ENCODE measurements at regions not wholly inside any gene's neighbourhood (a gene's known extent, or its start where the extent isn't known, plus 50 kb on each side); places are given as distances from the start of the nearest gene placed in this dataset.
A peak's percentile ranks its signal among the peaks of the same experiment; 100 is the strongest.

DNA sequence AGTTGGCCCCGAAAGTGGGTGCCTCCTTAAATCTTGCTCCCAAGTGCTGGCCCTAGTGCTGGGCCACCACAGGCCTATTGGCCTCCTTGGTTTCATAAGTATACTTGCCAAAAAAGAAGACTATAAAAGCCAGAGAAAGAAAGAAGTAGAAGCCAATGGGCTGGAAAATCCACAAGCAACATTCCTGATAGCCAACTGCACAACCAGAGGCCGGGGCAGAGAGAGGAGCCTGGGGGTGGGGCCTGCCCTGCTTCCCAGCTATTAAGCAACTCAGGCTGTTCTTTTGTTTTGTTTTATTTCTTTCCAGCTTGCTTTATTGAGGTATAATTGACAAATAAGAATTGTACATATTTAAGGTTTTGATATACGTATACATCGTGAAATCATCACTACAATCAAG is 177.2 kb upstream of the NTF3 start:
- no peaks in the 10 kb centered on the region for H3K36me3 ChIP-seq
- intact Hi-C loops (cut with DNase I), result no loop called here
- H3K27me3 ChIP-seq, result no peaks in the 10 kb centered on the region
- H3K27ac ChIP-seq, result no peak overlapping the region
- DNase-seq (ENCODE audit: extremely low spot score in 2 of 2), result no peak
- H3K9me3 ChIP-seq, result no peaks in the 10 kb centered on the region
- H3K4me3 ChIP-seq, result no peak overlapping the region
- no peak for TF ChIP-seq POLR2A (IDR thresholded peaks at IDR 0.05)
- TF ChIP-seq, protein P1, sequence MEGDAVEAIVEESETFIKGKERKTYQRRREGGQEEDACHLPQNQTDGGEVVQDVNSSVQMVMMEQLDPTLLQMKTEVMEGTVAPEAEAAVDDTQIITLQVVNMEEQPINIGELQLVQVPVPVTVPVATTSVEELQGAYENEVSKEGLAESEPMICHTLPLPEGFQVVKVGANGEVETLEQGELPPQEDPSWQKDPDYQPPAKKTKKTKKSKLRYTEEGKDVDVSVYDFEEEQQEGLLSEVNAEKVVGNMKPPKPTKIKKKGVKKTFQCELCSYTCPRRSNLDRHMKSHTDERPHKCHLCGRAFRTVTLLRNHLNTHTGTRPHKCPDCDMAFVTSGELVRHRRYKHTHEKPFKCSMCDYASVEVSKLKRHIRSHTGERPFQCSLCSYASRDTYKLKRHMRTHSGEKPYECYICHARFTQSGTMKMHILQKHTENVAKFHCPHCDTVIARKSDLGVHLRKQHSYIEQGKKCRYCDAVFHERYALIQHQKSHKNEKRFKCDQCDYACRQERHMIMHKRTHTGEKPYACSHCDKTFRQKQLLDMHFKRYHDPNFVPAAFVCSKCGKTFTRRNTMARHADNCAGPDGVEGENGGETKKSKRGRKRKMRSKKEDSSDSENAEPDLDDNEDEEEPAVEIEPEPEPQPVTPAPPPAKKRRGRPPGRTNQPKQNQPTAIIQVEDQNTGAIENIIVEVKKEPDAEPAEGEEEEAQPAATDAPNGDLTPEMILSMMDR (IDR thresholded peaks at IDR 0.05), result no peak
- TF ChIP-seq POLR2AphosphoS5 (IDR thresholded peaks at IDR 0.05; ENCODE audit: insufficient read depth in 1 of 2, low read depth in 1 of 2), result no peak
- H3K4me1 ChIP-seq, result peaks cover 22% of the 10 kb centered on the region

DNA sequence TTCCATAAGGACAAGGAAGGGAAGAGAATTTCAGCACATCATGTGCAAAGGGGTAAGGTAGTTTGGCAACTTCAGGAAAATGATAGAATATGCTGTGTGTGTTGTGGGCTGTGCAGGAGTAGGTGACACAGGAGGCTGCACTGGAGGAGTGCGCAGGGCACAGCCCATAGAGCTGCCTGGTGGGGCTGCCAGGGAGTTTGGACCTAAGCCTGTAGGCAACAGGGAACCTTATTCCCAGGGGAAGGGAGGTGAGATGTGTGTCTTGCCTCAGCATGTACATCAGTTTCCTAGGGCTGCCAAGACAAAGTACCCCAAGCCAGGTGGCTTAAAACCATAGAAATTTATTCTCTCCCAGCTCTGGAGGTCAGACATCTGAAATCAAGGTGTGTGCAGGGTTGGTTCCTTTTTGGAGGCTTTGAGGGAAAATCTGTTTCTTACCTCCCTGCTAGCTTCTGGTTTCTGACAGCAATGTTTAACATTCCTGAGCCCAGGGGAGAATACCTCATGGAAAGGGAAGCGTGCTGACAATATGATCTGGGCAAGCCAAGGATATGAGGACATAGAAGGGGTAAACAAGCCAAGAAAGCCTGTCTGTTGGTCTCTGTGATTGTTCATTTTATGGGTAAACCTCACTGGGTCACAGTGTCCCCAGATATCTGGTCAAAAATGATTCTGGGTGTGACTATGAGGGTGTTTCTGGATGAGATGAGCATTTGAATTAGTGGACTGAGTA is 174.0 kb upstream of the NTF3 start:
- peak overlapping the region; percentile 45 for H3K27ac ChIP-seq
- intact Hi-C loops (cut with DNase I), result no loop called here
- peaks cover 38% of the 10 kb centered on the region for H3K4me1 ChIP-seq
- no peaks in the 10 kb centered on the region for H3K9me3 ChIP-seq
- DNase-seq (ENCODE audit: extremely low spot score in 2 of 2), result no peak
- H3K4me3 ChIP-seq, result no peak overlapping the region
- TF ChIP-seq POLR2AphosphoS5 (IDR thresholded peaks at IDR 0.05; ENCODE audit: insufficient read depth in 1 of 2, low read depth in 1 of 2) (no peak), POLR2A (IDR thresholded peaks at IDR 0.05) (no peak)
- TF ChIP-seq, protein P1 (IDR thresholded peaks at IDR 0.05), result no peak
- H3K27me3 ChIP-seq, result no peaks in the 10 kb centered on the region
- H3K36me3 ChIP-seq, result no peaks in the 10 kb centered on the region

DNA sequence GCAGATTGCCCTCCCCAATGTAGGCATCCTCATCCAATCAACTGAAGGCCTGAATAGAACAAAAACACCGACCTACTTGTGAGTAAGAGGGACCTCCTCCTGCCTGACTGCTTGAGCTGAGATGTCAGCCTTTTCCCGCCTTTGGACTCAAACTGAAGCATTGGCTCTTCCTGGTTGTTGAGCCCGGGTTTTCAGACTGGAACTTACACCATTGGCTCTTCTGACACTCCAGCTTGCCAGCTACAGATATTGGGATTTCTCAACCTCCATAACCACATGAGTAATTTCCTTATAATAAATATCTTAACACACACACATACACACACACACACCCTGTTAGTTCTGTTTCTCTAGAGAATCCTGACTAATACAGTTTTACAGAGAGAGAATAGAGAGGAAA is 173.4 kb upstream of the NTF3 start:
- H3K4me3 ChIP-seq, result no peak overlapping the region
- TF ChIP-seq POLR2A (IDR thresholded peaks at IDR 0.05), result no peak
- TF ChIP-seq POLR2AphosphoS5 (IDR thresholded peaks at IDR 0.05; ENCODE audit: insufficient read depth in 1 of 2, low read depth in 1 of 2), result peak in 1 of 2 donors; percentile 66
- H3K36me3 ChIP-seq, result no peaks in the 10 kb centered on the region
- H3K9me3 ChIP-seq, result no peaks in the 10 kb centered on the region
- H3K4me1 ChIP-seq, result peaks cover 44% of the 10 kb centered on the region
- intact Hi-C loops (cut with DNase I), result no loop called here
- H3K27ac ChIP-seq, result peak overlapping the region; percentile 45
- peak in 1 of 2 donors; percentile 94 for DNase-seq (ENCODE audit: extremely low spot score in 2 of 2)
- no peaks in the 10 kb centered on the region for H3K27me3 ChIP-seq

DNA sequence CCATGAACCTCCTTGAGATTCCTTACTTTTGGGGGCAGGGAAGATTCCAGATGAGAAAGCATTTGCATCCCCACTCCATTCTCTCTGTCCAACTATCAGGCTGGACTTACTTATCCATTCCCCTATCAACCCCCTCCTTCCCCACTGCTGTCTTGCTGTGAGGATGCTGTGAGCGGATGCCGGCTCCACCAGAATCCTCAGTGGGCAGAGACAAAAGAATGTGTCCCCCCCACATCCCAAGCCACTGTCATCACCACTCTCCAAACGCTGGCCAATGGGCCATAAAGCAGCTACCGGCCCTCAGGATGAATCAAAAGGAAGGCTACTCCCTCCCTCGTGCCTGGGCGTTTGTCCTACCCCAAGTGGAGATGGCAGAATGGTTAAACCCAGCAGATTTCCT is 173.0 kb upstream of the NTF3 start:
- H3K27ac ChIP-seq, result peak overlapping the region; percentile 66
- TF ChIP-seq POLR2A (IDR thresholded peaks at IDR 0.05) (no peak), POLR2AphosphoS5 (IDR thresholded peaks at IDR 0.05; ENCODE audit: insufficient read depth in 1 of 2, low read depth in 1 of 2) (no peak)
- TF ChIP-seq, protein P1 (IDR thresholded peaks at IDR 0.05), result no peak
- H3K4me3 ChIP-seq, result no peak overlapping the region
- peaks cover 48% of the 10 kb centered on the region for H3K4me1 ChIP-seq
- no peaks in the 10 kb centered on the region for H3K9me3 ChIP-seq
- intact Hi-C loops (cut with DNase I), result no loop called here
- H3K27me3 ChIP-seq, result no peaks in the 10 kb centered on the region
- DNase-seq (ENCODE audit: extremely low spot score in 2 of 2), result no peak
- H3K36me3 ChIP-seq, result no peaks in the 10 kb centered on the region

DNA sequence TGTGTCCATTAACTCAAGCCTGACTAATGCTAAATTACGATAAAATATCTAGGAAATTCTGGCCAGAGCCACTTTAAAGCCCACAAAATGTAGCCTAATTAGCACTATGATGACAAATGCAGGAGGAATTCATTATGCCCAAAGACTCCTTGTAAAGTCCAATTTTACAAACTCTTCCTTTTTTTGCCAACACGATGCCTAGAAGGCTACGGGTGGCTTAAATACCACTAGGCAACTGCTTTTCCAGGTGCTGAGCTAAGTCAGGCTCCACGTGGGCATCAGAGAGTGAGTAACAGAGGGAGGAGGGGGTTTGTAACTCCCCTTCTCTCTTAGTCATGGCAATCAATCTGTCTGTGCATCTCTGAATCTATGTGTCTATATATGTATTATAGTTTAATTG is 172.4 kb upstream of the NTF3 start:
- H3K27ac ChIP-seq, result peak overlapping the region; percentile 66
- intact Hi-C loops (cut with DNase I), result no loop called here
- H3K27me3 ChIP-seq, result no peaks in the 10 kb centered on the region
- H3K4me1 ChIP-seq, result peaks cover 54% of the 10 kb centered on the region
- H3K9me3 ChIP-seq, result no peaks in the 10 kb centered on the region
- H3K36me3 ChIP-seq, result no peaks in the 10 kb centered on the region
- H3K4me3 ChIP-seq, result no peak overlapping the region
- TF ChIP-seq POLR2A (IDR thresholded peaks at IDR 0.05), result no peak
- TF ChIP-seq, protein P1 (IDR thresholded peaks at IDR 0.05), result no peak
- TF ChIP-seq POLR2AphosphoS5 (IDR thresholded peaks at IDR 0.05; ENCODE audit: insufficient read depth in 1 of 2, low read depth in 1 of 2), result no peak
- no peak for DNase-seq (ENCODE audit: extremely low spot score in 2 of 2)
